ENCODE measurements at regions not wholly inside any gene's neighbourhood (a gene's known extent, or its start where the extent isn't known, plus 50 kb on each side); places are given as distances from the start of the nearest gene placed in this dataset.
A peak's percentile ranks its signal among the peaks of the same experiment; 100 is the strongest.
"Not testable (repeated sequence)": the region's sequence is repeated elsewhere in the genome, so short reads cannot be mapped to it uniquely, and the experiment has no call there.

GRCh38 chr1:120550335-120550734 is 135.5 kb downstream of the NBPF8 start:
- not testable (repeated sequence) for H3K36me3 ChIP-seq (ENCODE audit: control insufficient read depth in 2 of 2, insufficient read depth in 2 of 2, low read length in 2 of 2); H3K27me3 ChIP-seq (ENCODE audit: control insufficient read depth in 1 of 2, insufficient read depth in 2 of 2, low read length in 2 of 2); H3K4me1 ChIP-seq (ENCODE audit: control insufficient read depth, insufficient read depth, low read length); H3K9ac ChIP-seq (ENCODE audit: low read length in 2 of 2); H3K27ac ChIP-seq (ENCODE audit: low read length); H3K4me3 ChIP-seq (ENCODE audit: low read length in 2 of 2); H3K9me3 ChIP-seq (ENCODE audit: control insufficient read depth in 2 of 2, low read length in 2 of 2)

GRCh38 chr1:120552190-120552589 is 137.4 kb downstream of the NBPF8 start:
- H3K9ac ChIP-seq (ENCODE audit: low read length in 2 of 2); H3K4me3 ChIP-seq (ENCODE audit: low read length in 2 of 2); H3K27ac ChIP-seq (ENCODE audit: low read length); H3K9me3 ChIP-seq (ENCODE audit: control insufficient read depth in 2 of 2, low read length in 2 of 2); H3K4me1 ChIP-seq (ENCODE audit: control insufficient read depth, insufficient read depth, low read length); H3K36me3 ChIP-seq (ENCODE audit: control insufficient read depth in 2 of 2, insufficient read depth in 2 of 2, low read length in 2 of 2); H3K27me3 ChIP-seq (ENCODE audit: control insufficient read depth in 1 of 2, insufficient read depth in 2 of 2, low read length in 2 of 2): not testable (repeated sequence)

DNA sequence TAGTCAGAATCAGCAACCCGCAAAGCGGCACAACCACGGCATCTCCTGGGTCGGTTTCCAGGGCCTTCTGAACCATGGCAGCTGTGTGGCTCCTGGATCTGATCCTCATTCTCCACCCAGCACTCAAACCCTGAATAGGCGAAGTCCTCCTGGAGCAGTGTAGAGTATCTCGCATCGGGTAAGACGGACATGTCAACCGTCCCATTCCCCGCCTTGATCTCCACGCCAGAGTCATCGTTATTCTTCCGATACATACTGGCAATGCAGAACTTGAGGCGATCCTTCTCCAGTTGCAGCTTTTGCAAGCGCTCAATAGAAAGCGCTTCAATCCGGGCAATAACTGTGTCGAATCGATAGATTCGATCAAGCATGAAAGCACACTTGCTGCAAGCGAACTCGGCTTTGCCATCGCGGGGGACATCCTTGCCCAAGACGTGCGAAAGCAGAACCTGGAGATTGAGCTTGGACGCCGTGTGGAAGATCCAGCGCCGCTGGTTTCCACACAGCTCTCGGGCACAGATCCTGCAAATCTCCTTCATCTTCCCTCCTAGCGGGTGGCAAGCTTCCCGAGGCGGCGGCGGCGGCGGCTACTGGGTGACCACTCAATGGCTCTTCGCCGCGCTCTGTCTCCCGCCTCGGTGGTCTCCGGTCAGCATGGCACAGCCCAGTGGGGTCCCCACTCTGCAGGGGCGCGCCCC is 142.9 kb downstream of the NBPF8 start:
- not testable (repeated sequence) for H3K36me3 ChIP-seq (ENCODE audit: control insufficient read depth in 2 of 2, insufficient read depth in 2 of 2, low read length in 2 of 2); H3K4me1 ChIP-seq (ENCODE audit: control insufficient read depth, insufficient read depth, low read length); H3K9ac ChIP-seq (ENCODE audit: low read length in 2 of 2); H3K27me3 ChIP-seq (ENCODE audit: control insufficient read depth in 1 of 2, insufficient read depth in 2 of 2, low read length in 2 of 2); H3K9me3 ChIP-seq (ENCODE audit: control insufficient read depth in 2 of 2, low read length in 2 of 2); H3K27ac ChIP-seq (ENCODE audit: low read length)
- H3K4me3 ChIP-seq (ENCODE audit: low read length in 2 of 2): peak overlapping the region; percentile 68 to 71

DNA sequence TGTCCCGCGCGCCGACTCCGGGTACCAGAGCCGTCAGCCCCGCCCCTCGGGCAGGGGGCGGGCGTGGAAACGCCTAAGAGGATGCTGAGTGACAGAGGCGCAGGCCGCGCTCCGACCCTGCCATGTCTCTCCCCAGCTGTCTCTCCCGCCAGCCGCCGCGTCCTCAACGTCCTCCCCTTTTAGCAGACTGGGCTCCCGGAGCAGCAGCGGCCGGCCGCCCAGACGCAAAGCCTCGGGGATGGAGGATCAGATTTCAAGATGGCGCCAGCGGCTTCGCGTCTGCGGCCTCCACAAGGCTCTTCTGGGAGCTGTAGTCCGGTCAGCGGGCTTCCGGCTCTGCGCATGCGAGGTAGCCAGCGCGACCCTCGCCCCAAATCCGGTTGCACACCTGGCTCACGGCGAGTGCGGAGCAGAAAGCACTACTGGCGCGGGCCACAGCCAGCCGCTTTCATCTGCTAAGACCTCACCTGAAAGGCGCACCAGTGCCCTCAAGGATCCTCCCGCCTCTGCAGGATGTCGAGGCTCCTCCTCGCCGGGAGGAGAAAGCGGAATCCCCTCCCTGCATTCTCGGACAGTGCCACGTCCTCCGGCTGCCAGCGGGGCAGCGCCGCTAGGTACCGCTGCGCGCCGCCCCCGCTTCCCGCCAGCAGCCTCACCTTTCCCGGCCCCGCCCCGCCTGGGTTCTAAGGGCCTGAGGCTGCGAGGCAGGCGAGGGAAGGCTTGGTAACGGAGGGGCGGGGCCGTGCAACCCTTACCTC is 143.6 kb downstream of the NBPF8 start:
- not testable (repeated sequence) for H3K9ac ChIP-seq (ENCODE audit: low read length in 2 of 2)
- H3K4me3 ChIP-seq (ENCODE audit: low read length in 2 of 2): peak overlapping the region; percentile 51 to 71

GRCh38 chr1:120561767-120562166 is 146.9 kb downstream of the NBPF8 start:
- not testable (repeated sequence) for H3K27me3 ChIP-seq (ENCODE audit: control insufficient read depth in 1 of 2, insufficient read depth in 2 of 2, low read length in 2 of 2); H3K27ac ChIP-seq (ENCODE audit: low read length); H3K9me3 ChIP-seq (ENCODE audit: control insufficient read depth in 2 of 2, low read length in 2 of 2); H3K4me3 ChIP-seq (ENCODE audit: low read length in 2 of 2); H3K4me1 ChIP-seq (ENCODE audit: control insufficient read depth, insufficient read depth, low read length); H3K9ac ChIP-seq (ENCODE audit: low read length in 2 of 2); H3K36me3 ChIP-seq (ENCODE audit: control insufficient read depth in 2 of 2, insufficient read depth in 2 of 2, low read length in 2 of 2)

More for the DNA sequence above, 143.6 kb downstream of the NBPF8 start:
- H3K9me3 ChIP-seq (ENCODE audit: control insufficient read depth in 2 of 2, low read length in 2 of 2); H3K27me3 ChIP-seq (ENCODE audit: control insufficient read depth in 1 of 2, insufficient read depth in 2 of 2, low read length in 2 of 2); H3K36me3 ChIP-seq (ENCODE audit: control insufficient read depth in 2 of 2, insufficient read depth in 2 of 2, low read length in 2 of 2); H3K27ac ChIP-seq (ENCODE audit: low read length); H3K4me1 ChIP-seq (ENCODE audit: control insufficient read depth, insufficient read depth, low read length): not testable (repeated sequence)

DNA sequence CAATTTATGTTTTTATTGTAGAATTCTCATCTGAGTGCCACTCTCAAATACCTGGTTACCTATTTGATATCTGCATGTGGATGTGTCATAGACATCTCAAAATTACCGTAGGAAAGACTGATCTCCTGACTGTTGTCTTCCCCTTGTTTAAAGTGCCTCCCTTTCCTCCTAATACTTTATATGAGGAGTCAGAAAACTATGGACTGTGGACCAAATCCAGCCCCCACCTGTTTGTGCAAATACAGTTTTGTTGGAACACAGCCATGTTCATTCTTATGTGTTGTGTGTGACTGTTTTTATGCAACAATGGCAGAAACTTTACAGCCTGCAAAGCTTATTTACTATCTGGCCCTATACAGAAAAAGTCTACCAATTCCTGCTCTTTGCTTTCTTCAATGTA is 150.6 kb downstream of the NBPF8 start:
- H3K4me3 ChIP-seq (ENCODE audit: low read length in 2 of 2); H3K27me3 ChIP-seq (ENCODE audit: control insufficient read depth in 1 of 2, insufficient read depth in 2 of 2, low read length in 2 of 2); H3K9ac ChIP-seq (ENCODE audit: low read length in 2 of 2); H3K36me3 ChIP-seq (ENCODE audit: control insufficient read depth in 2 of 2, insufficient read depth in 2 of 2, low read length in 2 of 2); H3K9me3 ChIP-seq (ENCODE audit: control insufficient read depth in 2 of 2, low read length in 2 of 2); H3K27ac ChIP-seq (ENCODE audit: low read length); H3K4me1 ChIP-seq (ENCODE audit: control insufficient read depth, insufficient read depth, low read length): not testable (repeated sequence)

DNA sequence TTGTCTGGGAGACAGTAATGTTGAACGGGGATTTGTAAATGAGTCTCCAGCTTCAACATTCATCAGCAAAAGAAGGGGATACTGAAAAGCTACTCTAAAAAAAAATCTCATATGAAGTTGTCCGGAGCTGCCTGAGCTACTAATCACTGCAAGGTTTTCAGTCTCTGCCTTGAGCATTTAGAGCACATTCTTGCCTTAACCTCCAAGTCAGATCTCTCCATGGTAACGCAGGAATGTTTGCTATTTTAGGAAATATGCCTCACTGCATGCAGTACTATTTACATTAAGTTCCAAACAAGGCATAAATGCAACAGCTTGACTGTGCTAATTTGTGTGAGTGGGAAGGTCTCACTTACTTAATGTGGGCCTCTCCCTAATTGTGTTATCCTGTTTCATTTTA is 152.8 kb downstream of the NBPF8 start:
- not testable (repeated sequence) for H3K4me1 ChIP-seq (ENCODE audit: control insufficient read depth, insufficient read depth, low read length); H3K9ac ChIP-seq (ENCODE audit: low read length in 2 of 2); H3K27ac ChIP-seq (ENCODE audit: low read length); H3K27me3 ChIP-seq (ENCODE audit: control insufficient read depth in 1 of 2, insufficient read depth in 2 of 2, low read length in 2 of 2); H3K4me3 ChIP-seq (ENCODE audit: low read length in 2 of 2); H3K9me3 ChIP-seq (ENCODE audit: control insufficient read depth in 2 of 2, low read length in 2 of 2); H3K36me3 ChIP-seq (ENCODE audit: control insufficient read depth in 2 of 2, insufficient read depth in 2 of 2, low read length in 2 of 2)

- not testable (repeated sequence) for H3K27ac ChIP-seq (ENCODE audit: low read length); H3K4me1 ChIP-seq (ENCODE audit: control insufficient read depth, insufficient read depth, low read length); H3K9ac ChIP-seq (ENCODE audit: low read length in 2 of 2); H3K9me3 ChIP-seq (ENCODE audit: control insufficient read depth in 2 of 2, low read length in 2 of 2); H3K27me3 ChIP-seq (ENCODE audit: control insufficient read depth in 1 of 2, insufficient read depth in 2 of 2, low read length in 2 of 2); H3K4me3 ChIP-seq (ENCODE audit: low read length in 2 of 2); H3K36me3 ChIP-seq (ENCODE audit: control insufficient read depth in 2 of 2, insufficient read depth in 2 of 2, low read length in 2 of 2)
These were observed 148.5 kb upstream of the NBPF26 start for GRCh38 chr1:120575201-120575600.

DNA sequence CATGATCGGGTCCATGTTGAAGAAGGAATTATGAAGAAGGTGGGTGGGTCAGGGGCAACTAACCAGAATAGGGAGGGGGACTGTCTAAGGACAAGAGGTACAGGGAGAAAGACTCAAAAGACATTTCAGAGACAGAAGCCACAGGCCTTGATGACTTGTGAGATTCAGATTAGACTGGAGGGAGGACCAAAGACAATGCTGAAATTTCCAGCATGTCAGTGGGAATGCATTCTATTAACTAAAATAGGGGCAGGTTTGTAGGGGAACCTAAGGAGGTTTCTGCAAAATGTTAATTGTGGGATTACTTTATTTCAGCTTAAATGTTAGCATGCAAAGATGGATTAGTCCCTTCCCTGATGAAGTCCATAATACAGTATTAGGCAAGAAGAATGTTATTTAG is 141.6 kb upstream of the NBPF26 start:
- not testable (repeated sequence) for H3K27ac ChIP-seq (ENCODE audit: low read length); H3K9me3 ChIP-seq (ENCODE audit: control insufficient read depth in 2 of 2, low read length in 2 of 2); H3K36me3 ChIP-seq (ENCODE audit: control insufficient read depth in 2 of 2, insufficient read depth in 2 of 2, low read length in 2 of 2); H3K4me3 ChIP-seq (ENCODE audit: low read length in 2 of 2); H3K27me3 ChIP-seq (ENCODE audit: control insufficient read depth in 1 of 2, insufficient read depth in 2 of 2, low read length in 2 of 2); H3K9ac ChIP-seq (ENCODE audit: low read length in 2 of 2); H3K4me1 ChIP-seq (ENCODE audit: control insufficient read depth, insufficient read depth, low read length)

DNA sequence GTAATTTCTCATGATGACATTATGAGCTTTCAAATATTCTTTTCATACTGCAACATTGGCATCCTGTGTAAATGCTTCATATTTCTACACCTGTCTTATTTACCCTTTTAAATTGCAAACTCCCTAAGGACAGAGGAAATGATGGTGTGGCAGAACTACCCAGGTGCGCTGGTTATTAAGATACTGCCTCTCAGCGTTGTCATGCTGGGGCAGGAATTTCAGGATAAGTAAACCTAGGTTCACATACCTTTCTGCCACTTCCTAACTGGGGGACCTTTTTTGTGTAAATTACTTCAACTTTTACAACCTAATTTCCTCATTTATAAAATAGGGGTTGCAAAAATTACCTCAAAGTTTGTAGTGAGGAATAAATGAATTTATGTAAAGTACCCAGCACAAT is 137.7 kb upstream of the NBPF26 start:
- H3K27me3 ChIP-seq (ENCODE audit: control insufficient read depth in 1 of 2, insufficient read depth in 2 of 2, low read length in 2 of 2); H3K36me3 ChIP-seq (ENCODE audit: control insufficient read depth in 2 of 2, insufficient read depth in 2 of 2, low read length in 2 of 2); H3K9ac ChIP-seq (ENCODE audit: low read length in 2 of 2); H3K4me1 ChIP-seq (ENCODE audit: control insufficient read depth, insufficient read depth, low read length); H3K9me3 ChIP-seq (ENCODE audit: control insufficient read depth in 2 of 2, low read length in 2 of 2); H3K4me3 ChIP-seq (ENCODE audit: low read length in 2 of 2); H3K27ac ChIP-seq (ENCODE audit: low read length): not testable (repeated sequence)

GRCh38 chr1:120588811-120589210 is 134.9 kb upstream of the NBPF26 start:
- H3K9ac ChIP-seq (ENCODE audit: low read length in 2 of 2); H3K27me3 ChIP-seq (ENCODE audit: control insufficient read depth in 1 of 2, insufficient read depth in 2 of 2, low read length in 2 of 2); H3K4me1 ChIP-seq (ENCODE audit: control insufficient read depth, insufficient read depth, low read length); H3K27ac ChIP-seq (ENCODE audit: low read length); H3K36me3 ChIP-seq (ENCODE audit: control insufficient read depth in 2 of 2, insufficient read depth in 2 of 2, low read length in 2 of 2); H3K9me3 ChIP-seq (ENCODE audit: control insufficient read depth in 2 of 2, low read length in 2 of 2); H3K4me3 ChIP-seq (ENCODE audit: low read length in 2 of 2): not testable (repeated sequence)

Data from stomach smooth muscle (tissue), 2 donors.